ENCODE measurements at regions not wholly inside any gene's neighbourhood (a gene's known extent, or its start where the extent isn't known, plus 50 kb on each side); places are given as distances from the start of the nearest gene placed in this dataset.

DNA sequence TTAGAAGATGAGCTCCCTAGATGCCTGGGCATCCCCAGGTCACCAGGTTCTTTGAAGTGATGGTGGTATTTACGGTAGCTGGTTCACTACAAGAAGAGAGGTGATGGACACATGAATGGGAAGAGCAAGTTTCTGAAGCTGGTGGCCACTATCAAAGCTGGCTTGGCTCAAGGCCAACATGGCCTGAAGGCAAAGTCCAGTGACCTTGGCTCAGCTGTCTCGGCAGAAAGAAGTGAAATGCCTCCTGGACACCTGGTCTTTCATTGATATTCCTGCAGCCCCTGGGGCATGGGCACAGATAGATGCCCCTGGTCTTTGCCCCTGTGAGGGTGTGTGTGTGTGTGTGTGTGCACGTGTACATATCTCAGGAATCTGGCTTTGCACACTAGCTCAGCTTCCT lies 441.8 kb upstream of the TMPO start:
- TF ChIP-seq, protein P1, sequence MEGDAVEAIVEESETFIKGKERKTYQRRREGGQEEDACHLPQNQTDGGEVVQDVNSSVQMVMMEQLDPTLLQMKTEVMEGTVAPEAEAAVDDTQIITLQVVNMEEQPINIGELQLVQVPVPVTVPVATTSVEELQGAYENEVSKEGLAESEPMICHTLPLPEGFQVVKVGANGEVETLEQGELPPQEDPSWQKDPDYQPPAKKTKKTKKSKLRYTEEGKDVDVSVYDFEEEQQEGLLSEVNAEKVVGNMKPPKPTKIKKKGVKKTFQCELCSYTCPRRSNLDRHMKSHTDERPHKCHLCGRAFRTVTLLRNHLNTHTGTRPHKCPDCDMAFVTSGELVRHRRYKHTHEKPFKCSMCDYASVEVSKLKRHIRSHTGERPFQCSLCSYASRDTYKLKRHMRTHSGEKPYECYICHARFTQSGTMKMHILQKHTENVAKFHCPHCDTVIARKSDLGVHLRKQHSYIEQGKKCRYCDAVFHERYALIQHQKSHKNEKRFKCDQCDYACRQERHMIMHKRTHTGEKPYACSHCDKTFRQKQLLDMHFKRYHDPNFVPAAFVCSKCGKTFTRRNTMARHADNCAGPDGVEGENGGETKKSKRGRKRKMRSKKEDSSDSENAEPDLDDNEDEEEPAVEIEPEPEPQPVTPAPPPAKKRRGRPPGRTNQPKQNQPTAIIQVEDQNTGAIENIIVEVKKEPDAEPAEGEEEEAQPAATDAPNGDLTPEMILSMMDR (IDR thresholded peaks at IDR 0.05): no peak
- no peak for TF ChIP-seq EZH2 (IDR thresholded peaks at IDR 0.05)
- no peak for TF ChIP-seq EZH2phosphoT487 (IDR thresholded peaks at IDR 0.05)
